ENCODE measurements at regions not wholly inside any gene's neighbourhood (a gene's known extent, or its start where the extent isn't known, plus 50 kb on each side); places are given as distances from the start of the nearest gene placed in this dataset.

GRCh38 chr2:22253171-22253570 is 1129.4 kb downstream of the TDRD15 start:
- DNase-seq (ENCODE audit: extremely low read depth, insufficient read length) = no peak
- Histone ChIP-seq H3K4me3 (replicated peaks; ENCODE audit: low read depth, low read length) (no peak overlapping the region), H3K27me3 (replicated peaks; ENCODE audit: control insufficient read depth, insufficient read depth, low read length) (no peaks in the 10 kb centered on the region), H3K36me3 (ENCODE audit: control insufficient read depth, insufficient read depth, low read length) (no peaks in the 10 kb centered on the region)
- no peak for TF ChIP-seq CTCF (IDR thresholded peaks at IDR 0.05; ENCODE audit: insufficient read depth, low read length, poor library complexity, severe bottlenecking)

- no peaks in the 10 kb centered on the region for H3K27me3 ChIP-seq (replicated peaks; ENCODE audit: control insufficient read depth, insufficient read depth, low read length)
- TF ChIP-seq CTCF (IDR thresholded peaks at IDR 0.05; ENCODE audit: insufficient read depth, low read length, poor library complexity, severe bottlenecking) = no peak
- H3K36me3 ChIP-seq (ENCODE audit: control insufficient read depth, insufficient read depth, low read length) = no peaks in the 10 kb centered on the region
- H3K4me3 ChIP-seq (replicated peaks; ENCODE audit: low read depth, low read length) = no peak overlapping the region
- DNase-seq (ENCODE audit: extremely low read depth, insufficient read length) = no peak
Observed at GRCh38 chr2:22261165-22261564, 1123.8 kb upstream of the KLHL29 start.

- Histone ChIP-seq H3K27me3 (replicated peaks; ENCODE audit: control insufficient read depth, insufficient read depth, low read length) (no peaks in the 10 kb centered on the region), H3K4me3 (replicated peaks; ENCODE audit: low read depth, low read length) (no peak overlapping the region)
Observed at GRCh38 chr2:22270341-22270740, 1114.6 kb upstream of the KLHL29 start.

GRCh38 chr2:22273853-22274252 is 1111.1 kb upstream of the KLHL29 start:
- TF ChIP-seq CTCF (IDR thresholded peaks at IDR 0.05; ENCODE audit: insufficient read depth, low read length, poor library complexity, severe bottlenecking) = no peak
- Histone ChIP-seq H3K36me3 (ENCODE audit: control insufficient read depth, insufficient read depth, low read length) (no peaks in the 10 kb centered on the region), H3K27me3 (replicated peaks; ENCODE audit: control insufficient read depth, insufficient read depth, low read length) (no peaks in the 10 kb centered on the region), H3K4me3 (replicated peaks; ENCODE audit: low read depth, low read length) (no peak overlapping the region)
- DNase-seq (ENCODE audit: extremely low read depth, insufficient read length) = no peak

More at GRCh38 chr2:22270341-22270740, 1114.6 kb upstream of the KLHL29 start:
- H3K36me3 ChIP-seq (ENCODE audit: control insufficient read depth, insufficient read depth, low read length) = no peaks in the 10 kb centered on the region
- no peak for DNase-seq (ENCODE audit: extremely low read depth, insufficient read length)
- TF ChIP-seq CTCF (IDR thresholded peaks at IDR 0.05; ENCODE audit: insufficient read depth, low read length, poor library complexity, severe bottlenecking) = no peak

- H3K27me3 ChIP-seq (replicated peaks; ENCODE audit: control insufficient read depth, insufficient read depth, low read length) = no peaks in the 10 kb centered on the region
- H3K36me3 ChIP-seq (ENCODE audit: control insufficient read depth, insufficient read depth, low read length) = no peaks in the 10 kb centered on the region
- TF ChIP-seq CTCF (IDR thresholded peaks at IDR 0.05; ENCODE audit: insufficient read depth, low read length, poor library complexity, severe bottlenecking) = no peak
- no peak overlapping the region for H3K4me3 ChIP-seq (replicated peaks; ENCODE audit: low read depth, low read length)
- no peak for DNase-seq (ENCODE audit: extremely low read depth, insufficient read length)
Observed at GRCh38 chr2:22274661-22275060, 1110.3 kb upstream of the KLHL29 start.

GRCh38 chr2:22276696-22277095 is 1108.3 kb upstream of the KLHL29 start:
- no peaks in the 10 kb centered on the region for H3K36me3 ChIP-seq (ENCODE audit: control insufficient read depth, insufficient read depth, low read length)
- H3K4me3 ChIP-seq (replicated peaks; ENCODE audit: low read depth, low read length) = no peak overlapping the region
- no peak for TF ChIP-seq CTCF (IDR thresholded peaks at IDR 0.05; ENCODE audit: insufficient read depth, low read length, poor library complexity, severe bottlenecking)
- DNase-seq (ENCODE audit: extremely low read depth, insufficient read length) = no peak
- H3K27me3 ChIP-seq (replicated peaks; ENCODE audit: control insufficient read depth, insufficient read depth, low read length) = no peaks in the 10 kb centered on the region
